GM19023 (cell line): ENCODE measurements at regions not wholly inside any gene's neighbourhood (a gene's known extent, or its start where the extent isn't known, plus 50 kb on each side); places are given as distances from the start of the nearest gene placed in this dataset.

Experiments used
- ATAC-seq: cut with Tn5 transposase; IDR thresholded peaks from one replicate; pipeline ENCODE4 v1.9.1; 2021; ENCODE audit warnings: mild to moderate bottlenecking, moderate library complexity; ENCODE audit not compliant: unreplicated experiment

GRCh38 chr5:61949054-61949678, 356.8 kb upstream of the KIF2A start:
- ATAC-seq: no peak

- ATAC-seq: no peak
Measured at GRCh38 chr5:61949679-61950435, 356.1 kb upstream of the KIF2A start.

GRCh38 chr5:61951295-61951694, 354.7 kb upstream of the KIF2A start:
- ATAC-seq: no peak

GRCh38 chr5:61953913-61954312, 352.1 kb upstream of the KIF2A start:
- ATAC-seq: no peak

GRCh38 chr5:61964201-61964600, 341.8 kb upstream of the KIF2A start:
- ATAC-seq: no peak

GRCh38 chr5:61965069-61965468, 340.9 kb upstream of the KIF2A start:
- ATAC-seq: no peak

- ATAC-seq: no peak
Measured at GRCh38 chr5:61965490-61965889, 340.5 kb upstream of the KIF2A start.

GRCh38 chr5:61966296-61966955, 339.6 kb upstream of the KIF2A start:
- ATAC-seq: no peak

- no peak for ATAC-seq
Measured at GRCh38 chr5:61966997-61967396, 339.0 kb upstream of the KIF2A start.

- no peak for ATAC-seq
Measured at GRCh38 chr5:61967681-61968080, 338.3 kb upstream of the KIF2A start.

GRCh38 chr5:61969347-61969746, 336.7 kb upstream of the KIF2A start:
- ATAC-seq: no peak

GRCh38 chr5:61969755-61970154, 336.3 kb upstream of the KIF2A start:
- ATAC-seq: no peak

GRCh38 chr5:61970218-61970617, 335.8 kb upstream of the KIF2A start:
- ATAC-seq: no peak

- peak; percentile 43 for ATAC-seq
Measured at GRCh38 chr5:61974680-61975079, 331.3 kb upstream of the KIF2A start.

- ATAC-seq: no peak
Measured at GRCh38 chr5:61981886-61982285, 324.1 kb upstream of the KIF2A start.

- ATAC-seq: no peak
Measured at GRCh38 chr5:61991430-61991829, 314.6 kb upstream of the KIF2A start.

GRCh38 chr5:61991866-61992265, 314.1 kb upstream of the KIF2A start:
- no peak for ATAC-seq

GRCh38 chr5:61993295-61993927, 312.6 kb upstream of the KIF2A start:
- no peak for ATAC-seq

GRCh38 chr5:61994171-61994570, 311.8 kb upstream of the KIF2A start:
- ATAC-seq: no peak

GRCh38 chr5:61995486-61995885, 310.5 kb upstream of the KIF2A start:
- ATAC-seq: no peak

GRCh38 chr5:61999371-61999770, 306.6 kb upstream of the KIF2A start:
- ATAC-seq: no peak

- ATAC-seq: no peak
Measured at GRCh38 chr5:62000646-62001045, 305.4 kb upstream of the KIF2A start.
